Osteocyte (in vitro differentiated cells): ENCODE measurements at regions not wholly inside any gene's neighbourhood (a gene's known extent, or its start where the extent isn't known, plus 50 kb on each side); places are given as distances from the start of the nearest gene placed in this dataset.

Experiments
- DNase-seq: peaks from one replicate; pipeline ENCODE4 v3.0.0; 2021; ENCODE audit warnings: mixed read lengths; ENCODE audit not compliant: unreplicated experiment; ENCODE audit errors: extremely low spot score
- H3K27ac Mint-ChIP-seq: one replicate; pipeline ENCODE4 v1.8.0; 2021; ENCODE audit warnings: mild to moderate bottlenecking, mixed read lengths; ENCODE audit not compliant: unreplicated experiment
- H3K27me3 Mint-ChIP-seq: one replicate; pipeline ENCODE4 v1.8.0; 2021; ENCODE audit warnings: mixed read lengths; ENCODE audit not compliant: unreplicated experiment
- H3K36me3 Mint-ChIP-seq: one replicate; pipeline ENCODE4 v1.8.0; 2021; ENCODE audit warnings: mixed read lengths; ENCODE audit not compliant: unreplicated experiment
- H3K4me1 Mint-ChIP-seq: one replicate; pipeline ENCODE4 v1.8.0; 2021; ENCODE audit warnings: mixed read lengths; ENCODE audit not compliant: unreplicated experiment
- H3K4me3 Mint-ChIP-seq: one replicate; pipeline ENCODE4 v1.8.0; 2021; ENCODE audit warnings: mild to moderate bottlenecking, moderate library complexity, mixed read lengths; ENCODE audit not compliant: unreplicated experiment
- H3K9me3 Mint-ChIP-seq: one replicate; pipeline ENCODE4 v1.8.0; 2021; ENCODE audit warnings: mixed read lengths; ENCODE audit not compliant: unreplicated experiment
- TF ChIP-seq, protein P1 (sequence below): fragments of 200-600 bp; sonication (generic); IDR thresholded peaks from 2 replicates; pipeline ENCODE4 v1.5.0; 2021; ENCODE audit warnings: antibody characterized with exemption, mild to moderate bottlenecking, moderate library complexity

DNA sequence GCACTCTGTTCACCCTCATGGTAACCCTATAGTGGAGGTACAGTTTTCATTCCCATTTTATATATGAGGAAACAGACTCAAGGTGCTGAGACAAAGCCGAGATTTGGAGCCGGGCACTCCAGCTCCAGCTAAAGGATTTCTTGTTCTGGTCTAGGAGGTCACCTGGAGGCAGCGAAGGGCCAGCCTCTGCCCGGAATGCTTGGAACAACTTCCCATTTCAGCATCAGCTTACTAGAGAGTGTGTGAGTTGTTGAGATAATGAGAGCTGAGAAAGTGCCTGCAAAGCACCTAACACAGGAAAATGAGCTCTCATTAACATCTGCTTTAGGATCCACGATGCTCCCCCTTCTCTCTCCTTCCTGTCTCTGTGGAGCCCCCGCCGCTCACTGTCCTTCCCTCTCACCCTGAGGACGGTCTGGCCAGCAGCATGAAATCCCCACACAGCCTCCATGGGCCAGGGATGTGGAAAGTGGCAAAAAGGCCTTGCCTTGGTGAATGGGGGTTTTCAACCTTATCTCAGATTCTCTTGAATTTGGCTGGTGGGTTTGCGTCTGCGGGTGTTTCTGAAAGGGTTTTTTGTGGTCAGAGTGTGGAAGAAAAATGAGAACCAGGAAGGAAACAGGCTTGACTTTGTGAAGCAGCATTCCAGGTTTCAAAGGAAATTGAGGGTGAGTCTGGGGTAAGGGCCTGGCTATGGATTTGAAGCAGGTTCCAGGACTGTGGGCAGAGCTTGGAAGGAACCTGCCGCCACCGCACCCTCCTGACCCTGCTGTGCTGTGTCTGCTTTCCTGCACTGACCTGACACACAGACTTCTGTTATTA is 178.7 kb downstream of the FOXL1 start:
- DNase-seq = no peak

DNA sequence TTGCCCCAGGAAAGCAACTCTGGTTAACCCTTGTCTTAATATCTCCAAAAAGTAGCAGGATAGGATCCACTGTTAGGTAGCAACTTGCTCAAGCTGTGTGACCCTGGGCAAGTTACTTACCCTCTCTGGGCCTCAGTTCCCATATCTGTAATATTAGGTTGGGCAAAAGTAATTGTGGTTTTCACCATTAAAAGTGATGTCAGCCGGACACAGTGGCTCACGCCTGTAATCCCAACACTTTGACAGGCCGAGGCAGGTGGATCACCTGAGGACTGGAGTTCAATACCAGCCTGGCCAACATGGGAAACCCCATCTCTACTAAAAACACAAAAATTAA is 179.3 kb downstream of the FOXL1 start:
- H3K4me3 Mint-ChIP-seq = no peak overlapping the region
- H3K9me3 Mint-ChIP-seq = no peaks in the 10 kb centered on the region
- no peaks in the 10 kb centered on the region for H3K27me3 Mint-ChIP-seq
- no peaks in the 10 kb centered on the region for H3K36me3 Mint-ChIP-seq
- no peak for DNase-seq
- H3K4me1 Mint-ChIP-seq = peaks cover 34% of the 10 kb centered on the region
- TF ChIP-seq, protein P1, sequence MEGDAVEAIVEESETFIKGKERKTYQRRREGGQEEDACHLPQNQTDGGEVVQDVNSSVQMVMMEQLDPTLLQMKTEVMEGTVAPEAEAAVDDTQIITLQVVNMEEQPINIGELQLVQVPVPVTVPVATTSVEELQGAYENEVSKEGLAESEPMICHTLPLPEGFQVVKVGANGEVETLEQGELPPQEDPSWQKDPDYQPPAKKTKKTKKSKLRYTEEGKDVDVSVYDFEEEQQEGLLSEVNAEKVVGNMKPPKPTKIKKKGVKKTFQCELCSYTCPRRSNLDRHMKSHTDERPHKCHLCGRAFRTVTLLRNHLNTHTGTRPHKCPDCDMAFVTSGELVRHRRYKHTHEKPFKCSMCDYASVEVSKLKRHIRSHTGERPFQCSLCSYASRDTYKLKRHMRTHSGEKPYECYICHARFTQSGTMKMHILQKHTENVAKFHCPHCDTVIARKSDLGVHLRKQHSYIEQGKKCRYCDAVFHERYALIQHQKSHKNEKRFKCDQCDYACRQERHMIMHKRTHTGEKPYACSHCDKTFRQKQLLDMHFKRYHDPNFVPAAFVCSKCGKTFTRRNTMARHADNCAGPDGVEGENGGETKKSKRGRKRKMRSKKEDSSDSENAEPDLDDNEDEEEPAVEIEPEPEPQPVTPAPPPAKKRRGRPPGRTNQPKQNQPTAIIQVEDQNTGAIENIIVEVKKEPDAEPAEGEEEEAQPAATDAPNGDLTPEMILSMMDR = no peak
- H3K27ac Mint-ChIP-seq = no peak overlapping the region

More for the DNA sequence above, 178.7 kb downstream of the FOXL1 start:
- Mint-ChIP-seq H3K27ac (peak overlapping the region; percentile 15), H3K27me3 (no peaks in the 10 kb centered on the region), H3K4me1 (peaks cover 39% of the 10 kb centered on the region), H3K9me3 (no peaks in the 10 kb centered on the region), H3K36me3 (no peaks in the 10 kb centered on the region), H3K4me3 (no peak overlapping the region)
- TF ChIP-seq, protein P1 = no peak

DNA sequence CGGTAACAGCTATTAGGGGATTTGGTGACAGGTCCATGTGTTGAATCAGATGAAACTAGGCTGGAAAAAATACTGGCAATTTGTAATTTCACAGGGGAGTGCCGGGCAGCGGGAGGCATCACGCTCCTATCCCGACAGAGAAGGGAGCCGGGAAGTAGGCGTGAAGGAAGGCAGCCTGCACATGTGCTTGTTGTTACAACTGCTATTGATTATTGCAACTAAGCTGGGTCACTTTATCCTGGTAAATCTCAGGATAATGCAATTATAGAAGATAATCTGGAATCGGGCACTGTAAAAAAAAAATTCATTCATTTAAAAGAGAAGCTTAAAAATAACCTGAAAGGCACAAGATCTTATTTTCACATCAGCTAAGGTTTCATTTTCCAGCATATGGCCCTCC is 180.6 kb downstream of the FOXL1 start:
- H3K9me3 Mint-ChIP-seq = no peaks in the 10 kb centered on the region
- TF ChIP-seq, protein P1 = no peak
- no peak for DNase-seq
- H3K27ac Mint-ChIP-seq = no peak overlapping the region
- H3K36me3 Mint-ChIP-seq = no peaks in the 10 kb centered on the region
- no peaks in the 10 kb centered on the region for H3K27me3 Mint-ChIP-seq
- no peak overlapping the region for H3K4me3 Mint-ChIP-seq
- peaks cover 32% of the 10 kb centered on the region for H3K4me1 Mint-ChIP-seq

DNA sequence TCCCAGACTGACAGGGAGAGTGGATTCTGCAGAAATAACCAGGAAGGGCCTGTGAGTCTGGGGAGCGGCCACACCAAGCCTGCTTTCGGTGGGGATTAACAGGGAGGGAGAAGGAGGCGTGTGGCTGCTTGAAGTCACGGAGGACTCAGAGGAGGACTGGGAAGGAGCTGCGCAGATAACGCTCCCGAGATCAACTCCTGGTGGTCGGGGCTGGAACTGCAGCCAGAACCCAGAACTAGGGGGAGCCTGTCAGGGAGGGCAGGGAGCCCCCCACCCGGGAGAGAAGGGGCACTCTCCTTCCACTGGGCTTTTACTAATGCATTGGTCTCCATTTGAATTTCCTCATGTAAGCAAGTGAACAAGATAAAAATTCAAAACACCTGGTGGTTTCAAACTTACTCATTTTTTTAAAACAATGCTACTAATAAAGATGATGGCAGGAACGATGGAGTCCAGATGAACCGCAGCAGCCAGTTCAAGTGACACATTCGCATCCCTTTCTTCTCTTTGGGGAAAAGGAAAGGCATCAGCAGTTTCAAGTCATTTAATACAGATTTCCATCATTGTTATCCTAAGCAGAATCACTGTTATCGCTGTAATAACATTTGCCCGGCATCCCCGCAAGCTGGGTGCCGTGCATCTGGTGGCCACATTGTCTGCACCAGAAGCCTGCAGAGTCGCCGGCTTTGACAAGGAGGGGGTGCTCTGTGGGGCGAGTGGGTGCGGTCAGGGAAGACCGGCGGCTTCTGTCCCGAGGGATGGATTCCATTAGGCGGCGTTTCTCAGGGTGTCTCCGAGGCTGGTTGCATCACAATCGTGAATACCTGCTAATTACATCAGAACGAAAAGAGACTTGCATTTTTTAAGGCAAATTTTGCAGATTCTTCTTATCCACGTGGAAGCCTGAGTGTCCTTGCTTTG is 183.0 kb downstream of the FOXL1 start:
- no peak for DNase-seq
- Mint-ChIP-seq H3K4me1 (peaks cover 32% of the 10 kb centered on the region), H3K27me3 (no peaks in the 10 kb centered on the region), H3K9me3 (no peaks in the 10 kb centered on the region), H3K27ac (peak overlapping the region; percentile 42), H3K4me3 (peak overlapping the region; percentile 55), H3K36me3 (no peaks in the 10 kb centered on the region)
- TF ChIP-seq, protein P1 = peak; percentile 77

DNA sequence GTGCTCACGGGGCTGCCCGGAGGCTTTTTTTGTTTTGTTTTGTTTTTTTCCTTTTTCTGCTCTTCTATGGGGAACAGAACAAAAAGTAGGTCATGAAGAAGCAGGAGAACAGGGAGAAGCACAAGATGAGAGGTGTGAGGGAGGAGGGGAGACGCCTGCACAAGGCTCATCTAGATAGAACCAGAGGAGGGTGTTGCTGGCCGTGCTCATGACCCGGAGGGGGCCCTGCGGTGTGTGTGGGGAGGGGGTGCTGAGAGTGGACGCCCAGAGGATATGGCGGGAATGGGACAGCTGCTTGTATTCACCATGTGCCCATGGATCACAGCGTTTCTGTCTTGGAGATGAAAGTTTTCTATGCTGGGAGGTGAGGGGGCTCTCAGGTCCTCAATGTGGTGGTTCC is 183.7 kb downstream of the FOXL1 start:
- H3K36me3 Mint-ChIP-seq = no peaks in the 10 kb centered on the region
- peak overlapping the region; percentile 42 for H3K27ac Mint-ChIP-seq
- no peak overlapping the region for H3K4me3 Mint-ChIP-seq
- no peaks in the 10 kb centered on the region for H3K27me3 Mint-ChIP-seq
- peaks cover 29% of the 10 kb centered on the region for H3K4me1 Mint-ChIP-seq
- TF ChIP-seq, protein P1 = no peak
- no peaks in the 10 kb centered on the region for H3K9me3 Mint-ChIP-seq
- no peak for DNase-seq
